ENCODE measurements at regions not wholly inside any gene's neighbourhood (a gene's known extent, or its start where the extent isn't known, plus 50 kb on each side); places are given as distances from the start of the nearest gene placed in this dataset.

DNA sequence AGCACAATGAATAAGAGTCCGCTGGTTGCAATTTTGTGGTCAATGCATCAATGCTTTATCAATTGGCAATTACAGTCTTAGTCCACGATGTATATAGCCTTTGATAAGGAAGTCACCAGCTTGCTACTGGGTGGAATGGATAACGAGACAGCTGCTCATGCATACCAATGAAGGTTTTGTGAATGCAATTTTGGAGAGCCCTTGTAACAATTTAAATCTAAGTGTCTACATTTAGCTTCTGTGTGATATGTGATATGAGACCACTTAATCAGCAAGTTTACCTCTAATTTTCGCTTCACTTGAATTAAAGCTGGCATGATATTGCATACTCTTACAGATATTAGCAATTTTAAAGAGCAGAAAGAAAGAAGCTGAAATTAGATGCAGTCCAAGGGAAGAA is 543.9 kb downstream of the RNF144B start:
- ChIA-PET POLR2A (ENCODE audit: unreplicated experiment) (no interaction called here), CTCF (no interaction called here)
- DNase-seq = no peak
- Histone ChIP-seq H3K9me3 (ENCODE audit: insufficient read depth, low read depth) (no peaks in the 10 kb centered on the region), H3K4me1 (replicated peaks; ENCODE audit: insufficient read depth) (no peaks in the 10 kb centered on the region), H3K27ac (no peak overlapping the region), H3K36me3 (ENCODE audit: low read depth) (no peaks in the 10 kb centered on the region), H3K4me3 (no peak overlapping the region), H2AFZ (no peak overlapping the region), H4K20me1 (ENCODE audit: insufficient read depth) (no peaks in the 10 kb centered on the region), H3K9me2 (ENCODE audit: insufficient read depth) (no peaks in the 10 kb centered on the region), H3F3A (ENCODE audit: insufficient read depth, low read depth) (no peaks in the 10 kb centered on the region), H3K4me2 (no peak overlapping the region), H3K27me3 (ENCODE audit: insufficient read depth, low read depth) (no peaks in the 10 kb centered on the region), H3K79me2 (ENCODE audit: low read depth) (no peaks in the 10 kb centered on the region)
- BruUV-seq (replicated peaks) = no TSS peak
- TF ChIP-seq, protein P1, sequence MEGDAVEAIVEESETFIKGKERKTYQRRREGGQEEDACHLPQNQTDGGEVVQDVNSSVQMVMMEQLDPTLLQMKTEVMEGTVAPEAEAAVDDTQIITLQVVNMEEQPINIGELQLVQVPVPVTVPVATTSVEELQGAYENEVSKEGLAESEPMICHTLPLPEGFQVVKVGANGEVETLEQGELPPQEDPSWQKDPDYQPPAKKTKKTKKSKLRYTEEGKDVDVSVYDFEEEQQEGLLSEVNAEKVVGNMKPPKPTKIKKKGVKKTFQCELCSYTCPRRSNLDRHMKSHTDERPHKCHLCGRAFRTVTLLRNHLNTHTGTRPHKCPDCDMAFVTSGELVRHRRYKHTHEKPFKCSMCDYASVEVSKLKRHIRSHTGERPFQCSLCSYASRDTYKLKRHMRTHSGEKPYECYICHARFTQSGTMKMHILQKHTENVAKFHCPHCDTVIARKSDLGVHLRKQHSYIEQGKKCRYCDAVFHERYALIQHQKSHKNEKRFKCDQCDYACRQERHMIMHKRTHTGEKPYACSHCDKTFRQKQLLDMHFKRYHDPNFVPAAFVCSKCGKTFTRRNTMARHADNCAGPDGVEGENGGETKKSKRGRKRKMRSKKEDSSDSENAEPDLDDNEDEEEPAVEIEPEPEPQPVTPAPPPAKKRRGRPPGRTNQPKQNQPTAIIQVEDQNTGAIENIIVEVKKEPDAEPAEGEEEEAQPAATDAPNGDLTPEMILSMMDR (conservative IDR thresholded peaks at IDR 0.05) = no peak
- no peak for TF ChIP-seq EZH2 (IDR thresholded peaks at IDR 0.05; ENCODE audit: low read depth)
- intact Hi-C loops (cut with micrococcal nuclease; ENCODE audit: unreplicated experiment) = no loop called here

GRCh38 chr6:18958146-18958545 is 571.0 kb downstream of the RNF144B start:
- ChIA-PET POLR2A (ENCODE audit: unreplicated experiment) (no interaction called here), CTCF (no interaction called here)
- Histone ChIP-seq H2AFZ (no peak overlapping the region), H3K4me1 (replicated peaks; ENCODE audit: insufficient read depth) (no peaks in the 10 kb centered on the region), H3K27me3 (ENCODE audit: insufficient read depth, low read depth) (no peaks in the 10 kb centered on the region), H4K20me1 (ENCODE audit: insufficient read depth) (no peaks in the 10 kb centered on the region), H3F3A (ENCODE audit: insufficient read depth, low read depth) (no peaks in the 10 kb centered on the region), H3K4me2 (no peak overlapping the region), H3K27ac (no peak overlapping the region), H3K79me2 (ENCODE audit: low read depth) (no peaks in the 10 kb centered on the region), H3K9me2 (ENCODE audit: insufficient read depth) (no peaks in the 10 kb centered on the region), H3K9me3 (ENCODE audit: insufficient read depth, low read depth) (no peaks in the 10 kb centered on the region), H3K4me3 (no peak overlapping the region), H3K36me3 (ENCODE audit: low read depth) (no peaks in the 10 kb centered on the region)
- BruUV-seq (replicated peaks) = no TSS peak
- intact Hi-C loops (cut with micrococcal nuclease; ENCODE audit: unreplicated experiment) = no loop called here
- TF ChIP-seq, protein P1 (conservative IDR thresholded peaks at IDR 0.05) = no peak
- no peak for TF ChIP-seq EZH2 (IDR thresholded peaks at IDR 0.05; ENCODE audit: low read depth)
- no peak for DNase-seq

DNA sequence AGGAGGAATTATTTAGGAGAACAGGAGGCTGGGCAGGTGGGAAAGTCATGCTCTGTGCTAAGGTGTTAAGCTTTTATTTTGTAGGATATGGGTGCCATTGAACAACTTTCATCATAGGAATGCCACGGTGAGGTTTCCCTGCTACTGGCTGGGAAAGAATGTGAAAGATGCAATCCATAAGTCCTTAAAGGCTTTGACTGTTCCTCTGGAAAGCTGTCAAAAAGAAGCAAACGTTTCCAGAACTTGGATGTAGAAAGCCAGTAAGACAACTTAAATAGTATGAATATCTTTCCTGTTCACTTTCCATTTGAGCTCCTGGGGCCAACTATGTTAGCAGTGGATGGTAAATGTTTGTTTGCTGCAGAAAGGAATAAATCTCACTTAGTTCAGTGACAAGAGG is 574.4 kb downstream of the RNF144B start:
- H3K9me3 ChIP-seq (ENCODE audit: insufficient read depth, low read depth) = no peaks in the 10 kb centered on the region
- H3F3A ChIP-seq (ENCODE audit: insufficient read depth, low read depth) = no peaks in the 10 kb centered on the region
- TF ChIP-seq EZH2 (IDR thresholded peaks at IDR 0.05; ENCODE audit: low read depth) = no peak
- TF ChIP-seq, protein P1 (conservative IDR thresholded peaks at IDR 0.05) = no peak
- CTCF ChIA-PET = no interaction called here
- no peaks in the 10 kb centered on the region for H3K4me1 ChIP-seq (replicated peaks; ENCODE audit: insufficient read depth)
- intact Hi-C loops (cut with micrococcal nuclease; ENCODE audit: unreplicated experiment) = no loop called here
- BruUV-seq (replicated peaks) = no TSS peak
- H3K4me2 ChIP-seq = no peak overlapping the region
- H3K4me3 ChIP-seq = no peak overlapping the region
- no peaks in the 10 kb centered on the region for H3K27me3 ChIP-seq (ENCODE audit: insufficient read depth, low read depth)
- DNase-seq = no peak
- H3K36me3 ChIP-seq (ENCODE audit: low read depth) = no peaks in the 10 kb centered on the region
- no peaks in the 10 kb centered on the region for H4K20me1 ChIP-seq (ENCODE audit: insufficient read depth)
- POLR2A ChIA-PET (ENCODE audit: unreplicated experiment) = no interaction called here
- H2AFZ ChIP-seq = no peak overlapping the region
- H3K27ac ChIP-seq = no peak overlapping the region
- H3K9me2 ChIP-seq (ENCODE audit: insufficient read depth) = no peaks in the 10 kb centered on the region
- H3K79me2 ChIP-seq (ENCODE audit: low read depth) = no peaks in the 10 kb centered on the region

All from PC-9 (cell line).